ENCODE measurements at regions not wholly inside any gene's neighbourhood (a gene's known extent, or its start where the extent isn't known, plus 50 kb on each side); places are given as distances from the start of the nearest gene placed in this dataset.

DNA sequence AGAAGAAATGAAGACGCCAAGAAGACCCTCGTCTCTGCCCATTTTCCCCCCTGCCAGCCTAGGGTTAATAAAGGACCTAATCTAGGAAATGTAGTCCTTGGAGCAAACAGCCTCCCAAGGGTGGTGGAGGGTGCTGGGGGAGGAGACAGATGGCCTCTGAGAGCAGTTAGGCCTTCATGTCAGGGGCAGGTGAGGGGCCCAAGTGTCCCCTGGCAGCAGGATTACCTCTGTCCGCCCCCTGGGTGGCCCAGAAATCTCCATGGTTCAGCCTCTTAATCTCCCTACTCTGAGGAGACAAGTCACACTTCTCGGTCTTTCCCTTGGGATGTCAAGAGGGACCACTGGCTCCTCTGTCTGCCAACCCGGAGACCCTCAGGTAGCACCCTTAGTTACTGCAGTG is 365.4 kb upstream of the TNRC6C start:
- DNase-seq: no peak

DNA sequence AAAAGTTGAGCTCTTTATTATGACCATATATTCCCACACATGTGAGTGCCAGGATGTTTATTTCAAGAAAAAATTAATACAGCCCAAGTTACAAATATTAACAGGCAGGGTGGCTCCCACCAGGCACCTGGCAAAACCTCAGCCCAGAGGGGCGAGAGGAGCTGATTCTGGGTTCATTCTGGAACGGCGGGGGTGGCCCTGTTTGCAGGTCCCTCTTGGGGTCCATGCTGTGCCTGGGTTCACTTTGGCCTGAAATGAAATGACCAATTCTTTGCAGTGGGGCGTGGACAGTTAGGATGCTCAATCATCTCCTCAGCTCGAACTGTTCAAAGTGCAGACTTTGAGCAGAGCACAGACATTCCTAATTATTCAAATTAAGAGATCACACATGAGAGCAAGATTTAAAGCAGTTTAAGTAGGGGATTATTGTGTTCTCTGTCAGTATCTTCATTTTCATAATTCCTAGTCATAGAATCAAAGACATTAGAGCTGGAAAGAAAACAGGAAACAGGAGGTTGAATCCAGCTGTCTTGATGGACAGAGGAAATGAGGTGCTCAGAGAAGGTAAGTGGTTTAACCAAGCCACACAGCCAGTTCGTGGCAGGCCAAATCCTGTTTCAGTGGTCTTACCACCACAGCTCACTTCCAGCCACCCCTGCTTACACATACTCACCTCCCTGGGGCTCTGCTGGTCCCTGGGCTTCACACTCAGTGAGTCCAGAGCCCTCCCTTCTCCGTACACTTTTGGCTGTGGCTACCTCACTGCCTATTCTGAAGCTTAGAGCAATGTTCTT is 363.9 kb upstream of the TNRC6C start:
- no peak for DNase-seq

DNA sequence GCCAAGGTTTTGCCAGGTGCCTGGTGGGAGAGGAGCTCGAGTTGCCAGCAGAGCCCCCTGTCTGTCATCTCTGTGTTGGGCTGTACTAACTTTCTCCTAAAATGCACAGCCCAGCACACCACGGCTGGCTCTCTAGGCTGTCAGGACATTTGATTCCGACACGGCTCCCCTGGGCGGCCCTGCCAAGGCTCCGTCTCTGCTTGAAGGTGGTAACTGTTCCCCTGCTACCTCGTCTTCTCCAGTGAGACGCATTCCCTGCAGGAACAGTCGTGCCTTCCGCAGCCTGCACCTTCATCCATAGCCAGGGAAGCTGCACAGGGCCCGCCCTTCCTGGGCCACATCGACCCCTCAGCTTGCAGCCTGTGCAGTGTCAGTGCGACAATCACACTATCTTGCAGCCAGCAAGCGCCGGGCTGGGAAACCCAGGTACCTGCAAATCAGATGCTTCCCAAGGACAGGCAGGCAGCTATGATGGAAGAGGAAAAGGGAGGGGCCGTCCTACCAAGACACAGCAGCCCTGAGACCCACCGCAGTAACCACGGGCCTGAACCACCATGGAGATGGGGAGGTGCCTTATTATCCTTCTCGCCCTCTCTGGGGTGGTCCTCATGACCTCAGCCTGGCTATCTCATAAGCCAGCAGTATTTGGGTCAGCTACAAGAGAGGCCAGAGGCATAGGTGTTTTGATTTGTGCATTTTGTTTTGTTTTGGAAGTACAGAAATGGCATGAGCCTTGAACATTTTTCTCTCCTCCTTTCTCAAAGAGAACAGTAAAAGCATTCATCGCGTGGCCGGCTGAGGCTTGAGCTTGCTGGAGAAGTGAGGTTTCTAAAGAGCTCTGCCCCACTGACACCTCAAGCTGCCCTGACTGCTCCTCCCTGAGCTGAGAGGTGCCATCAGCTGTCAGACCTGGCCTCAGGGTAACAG is 361.7 kb upstream of the TNRC6C start:
- DNase-seq: no peak

DNA sequence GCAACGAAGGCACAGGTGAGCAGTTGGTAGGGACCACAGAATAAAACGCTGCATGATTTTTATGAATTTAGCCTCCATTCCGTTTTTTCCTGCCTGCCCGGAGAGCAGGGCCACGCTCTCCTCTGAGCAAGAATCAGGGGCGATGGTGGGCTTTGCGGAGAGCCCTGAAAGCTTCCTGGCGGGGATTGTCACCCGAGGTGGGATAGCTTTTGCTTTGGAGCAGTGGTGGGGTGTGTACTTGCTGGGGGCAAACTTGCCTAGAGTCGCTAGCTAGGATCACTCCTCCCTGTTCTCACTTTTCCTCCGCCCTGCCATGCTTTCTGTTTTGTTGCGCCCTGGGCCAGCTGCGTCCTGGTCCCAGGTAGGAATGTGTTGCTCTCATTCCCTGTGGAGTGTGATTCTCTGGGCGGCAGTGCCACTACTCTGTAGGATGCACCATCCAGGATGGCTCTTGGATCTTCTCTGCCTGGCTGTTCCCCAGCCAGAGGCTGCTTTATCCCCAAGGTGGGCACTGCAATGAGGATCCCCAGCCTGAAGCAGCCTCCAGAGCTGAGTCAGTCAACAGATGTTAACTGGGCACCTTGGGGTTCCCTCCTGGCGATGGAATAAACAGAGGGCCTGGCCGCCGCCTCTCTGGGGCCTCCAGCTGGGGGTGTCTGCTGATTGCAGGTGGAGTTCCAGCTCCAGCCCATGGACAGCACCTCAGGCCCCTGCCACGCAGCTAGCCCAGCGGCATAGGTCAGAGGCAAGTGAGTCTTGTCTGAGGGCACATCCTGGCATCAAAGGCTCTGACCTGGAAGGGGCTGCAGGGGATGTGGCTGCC is 360.9 kb upstream of the TNRC6C start:
- DNase-seq: no peak

DNA sequence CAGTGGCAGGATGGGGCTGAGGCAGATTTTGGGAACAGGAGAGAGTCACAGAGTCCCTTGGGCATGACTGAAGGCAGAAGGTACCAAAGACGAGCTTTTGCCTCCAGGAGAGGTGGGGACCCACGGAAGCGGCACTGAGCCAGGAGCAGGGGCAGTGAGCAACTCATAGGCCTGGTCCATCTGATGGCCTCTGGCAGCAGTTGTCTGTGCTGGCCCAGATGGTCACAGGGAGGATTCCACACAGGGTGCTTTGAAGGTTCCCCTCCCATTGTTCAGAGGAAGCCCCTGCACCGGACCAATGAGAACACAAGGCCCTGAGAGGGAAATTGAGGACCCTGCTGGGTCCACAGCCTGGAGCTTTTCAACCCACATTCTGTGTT is 360.3 kb upstream of the TNRC6C start:
- DNase-seq: no peak

DNA sequence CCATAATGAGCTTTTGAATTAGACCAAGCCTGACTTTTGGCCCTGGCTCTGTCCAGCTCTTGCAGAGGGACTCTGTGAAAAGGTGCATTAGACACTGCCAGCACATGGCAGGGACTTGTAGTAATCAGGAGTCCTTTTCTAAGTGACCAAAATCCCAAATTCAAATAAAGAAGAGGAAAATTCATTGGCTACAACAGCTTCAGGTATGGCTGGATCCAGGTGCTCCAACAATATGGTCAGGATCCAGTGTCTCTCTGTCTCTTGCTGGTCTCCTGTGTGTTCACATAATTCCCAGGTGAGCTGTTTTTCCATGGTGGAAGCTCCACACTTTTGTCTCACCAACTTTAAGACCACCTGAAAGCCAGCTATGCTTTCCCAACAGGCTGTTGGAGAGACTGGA is 358.8 kb upstream of the TNRC6C start:
- DNase-seq: no peak

DNA sequence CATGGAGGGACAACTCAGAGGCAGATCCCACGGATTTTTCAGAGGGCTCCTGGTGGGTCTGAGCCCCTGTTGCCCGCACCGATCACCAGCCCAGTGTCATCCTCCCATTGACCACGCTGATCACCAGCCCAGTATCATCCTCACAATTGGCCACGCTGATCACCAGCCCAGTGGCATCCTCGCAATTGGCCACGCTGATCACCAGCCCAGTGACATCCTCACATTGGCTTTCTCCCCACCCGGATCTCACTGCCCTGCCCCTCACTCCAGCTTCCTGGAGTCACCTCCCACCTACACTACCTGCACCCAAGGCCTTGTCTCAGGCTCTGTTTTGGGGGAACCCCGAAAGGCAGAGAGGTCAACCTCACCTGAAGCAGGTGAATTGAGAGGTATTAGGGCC is 358.2 kb upstream of the TNRC6C start:
- no peak for DNase-seq

DNA sequence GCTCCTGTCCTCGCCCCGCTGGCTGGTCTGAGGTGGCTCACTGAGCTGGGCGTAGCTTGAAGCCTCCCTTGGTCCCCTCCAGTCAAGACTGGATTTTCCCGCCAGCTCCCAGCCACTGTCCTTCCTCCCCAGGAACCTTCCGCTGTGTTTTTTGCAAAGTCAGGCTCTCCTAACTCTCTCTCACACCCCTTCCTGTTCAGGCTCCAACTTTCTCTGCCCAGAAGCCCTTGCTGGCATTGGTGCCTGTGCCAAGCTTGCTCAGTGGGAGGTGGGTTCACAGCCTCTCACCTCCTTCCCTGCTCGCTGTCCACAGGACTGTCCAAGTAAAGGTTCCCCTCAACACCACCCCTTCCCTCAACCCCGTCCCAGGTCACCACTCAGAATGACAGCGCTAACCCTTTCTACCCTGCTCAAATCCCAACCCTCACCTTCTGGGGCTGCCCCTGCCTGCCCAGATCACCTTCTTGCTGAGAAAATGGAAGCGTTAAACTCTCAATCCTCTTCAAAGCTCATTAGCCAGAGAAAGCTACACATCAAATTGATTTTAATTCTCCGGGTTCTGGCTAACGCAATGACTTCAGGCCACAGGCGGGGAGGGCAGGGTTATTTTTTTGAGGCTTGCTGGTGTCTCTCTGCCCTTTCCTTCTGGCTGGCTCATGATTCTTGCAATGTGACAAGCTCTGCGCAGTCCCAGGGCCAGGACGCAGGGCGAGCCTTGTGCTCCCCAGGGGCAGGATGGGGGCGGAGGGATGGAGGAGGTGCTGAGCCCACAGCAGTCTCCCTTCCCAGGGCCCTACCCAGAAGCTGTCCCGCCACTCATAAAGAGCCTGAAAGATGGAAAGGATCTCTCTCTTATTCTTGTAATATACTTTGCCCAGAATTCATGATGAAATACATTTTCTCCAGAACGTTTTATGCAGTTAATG is 357.2 kb upstream of the TNRC6C start:
- DNase-seq: no peak

DNA sequence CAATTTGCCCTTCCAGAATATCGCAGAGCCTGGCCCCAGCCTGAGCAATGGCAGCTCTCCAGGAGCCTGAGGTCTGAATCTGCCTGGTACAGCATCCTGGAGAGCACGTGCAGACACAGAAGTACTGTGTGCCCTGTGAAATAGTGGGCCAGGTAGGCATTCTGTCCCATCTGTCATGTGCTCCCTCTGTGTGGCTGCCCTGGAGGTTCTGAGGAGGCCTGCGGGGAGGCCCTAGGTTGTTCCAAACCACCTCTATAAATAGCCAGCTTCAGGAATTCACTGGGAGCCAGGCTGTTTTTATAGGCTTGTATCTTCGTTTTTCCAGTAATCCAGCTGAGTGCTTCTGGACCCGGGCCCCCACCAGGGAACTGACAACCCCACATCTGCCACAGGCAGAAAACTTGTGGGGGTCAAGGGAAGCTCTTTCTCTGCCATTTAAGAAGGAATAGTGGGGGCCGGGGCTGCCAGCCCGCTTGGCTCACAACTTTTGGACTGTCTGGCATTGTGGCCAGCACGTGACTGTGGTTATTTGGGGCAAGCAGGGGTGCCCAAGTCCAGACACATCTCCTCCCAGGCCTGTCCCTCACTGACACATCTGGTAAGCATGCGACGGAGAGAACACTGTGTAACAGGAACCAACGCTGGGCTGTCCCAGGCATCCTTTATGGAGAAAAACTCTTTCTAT is 356.3 kb upstream of the TNRC6C start:
- DNase-seq: no peak

DNA sequence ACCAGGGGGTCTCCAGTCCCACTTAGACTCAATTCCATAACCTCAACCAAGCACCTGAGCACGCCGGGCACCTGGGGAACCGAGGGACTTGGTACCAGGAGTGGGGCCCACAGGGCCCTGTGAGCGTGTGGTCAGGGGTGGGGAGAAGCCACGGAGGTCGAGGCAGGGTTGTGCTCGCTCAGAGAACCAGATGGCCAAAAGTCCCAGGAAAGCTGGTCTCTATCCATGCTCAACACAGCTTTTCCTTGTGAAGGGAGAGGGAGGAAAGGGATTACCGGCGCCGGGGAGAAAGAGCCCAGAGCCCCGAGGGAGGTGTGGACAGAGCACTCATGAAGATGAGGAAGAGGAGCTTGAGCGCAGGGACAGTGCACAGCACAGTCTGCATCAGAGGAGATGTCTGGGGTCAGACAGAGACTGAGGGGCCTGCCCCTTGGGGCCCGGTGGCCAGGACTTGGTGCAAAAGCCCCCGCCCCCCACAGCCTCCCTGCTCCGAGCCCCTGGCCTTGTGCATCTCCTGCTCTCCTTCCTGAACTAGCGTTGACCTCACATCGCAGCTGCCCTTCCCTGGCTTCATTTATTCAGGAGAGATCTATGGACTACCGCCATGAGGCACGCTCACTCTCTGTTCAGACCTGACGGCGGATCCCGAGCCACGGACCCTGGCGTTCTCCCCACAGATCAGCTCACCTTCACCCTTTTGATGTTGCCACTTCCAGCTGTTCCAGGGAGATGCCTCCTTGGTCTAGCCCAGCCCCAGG is 355.4 kb upstream of the TNRC6C start:
- no peak for DNase-seq

DNA sequence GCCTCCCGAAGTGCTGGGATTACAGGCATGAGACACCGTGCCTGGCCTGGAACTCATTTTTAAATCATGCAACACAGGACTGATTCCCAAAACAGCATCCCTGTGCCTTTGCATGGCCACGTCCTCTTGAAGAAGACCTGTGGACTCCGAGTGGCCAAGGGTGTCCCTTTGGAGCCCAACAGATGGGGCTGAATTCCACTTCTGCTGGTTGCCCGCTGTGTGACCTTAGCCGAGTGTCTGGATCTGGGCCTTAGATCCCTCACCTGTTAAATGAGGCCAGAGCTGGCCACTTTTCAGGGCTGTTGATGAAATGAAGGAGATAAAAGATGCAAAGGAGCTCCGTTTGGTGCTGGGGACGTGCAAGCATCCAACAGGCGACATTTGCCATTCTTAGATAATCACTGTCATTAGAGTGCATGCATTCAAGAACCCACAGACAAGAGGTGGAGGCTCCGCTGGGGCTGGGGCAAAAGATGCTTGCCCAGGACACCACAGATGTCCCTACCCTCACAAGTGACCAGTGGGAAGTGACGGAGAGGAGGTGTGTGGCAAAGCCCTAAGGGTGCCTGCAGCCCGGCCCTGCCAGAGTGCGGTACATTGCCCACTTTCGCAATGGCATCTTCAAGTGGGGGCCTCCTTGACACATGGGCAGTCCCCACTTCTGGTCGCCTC is 354.1 kb upstream of the TNRC6C start:
- DNase-seq: no peak

DNA sequence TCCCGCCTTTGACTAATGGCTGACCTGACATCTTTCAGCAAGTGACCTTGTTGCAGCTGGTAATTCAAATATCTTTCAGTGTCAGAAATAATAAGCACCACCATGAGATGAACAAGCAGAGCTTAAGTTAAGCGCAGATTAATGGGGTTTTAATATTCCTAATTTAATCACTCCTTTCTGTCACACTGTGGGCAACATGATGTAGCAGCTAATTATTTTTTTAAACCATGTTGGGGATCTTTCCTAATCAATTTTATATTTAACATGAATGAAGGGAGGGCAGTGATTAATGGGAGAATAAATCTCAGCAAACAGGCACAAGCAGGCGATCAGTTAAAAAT is 353.6 kb upstream of the TNRC6C start:
- DNase-seq: no peak

DNA sequence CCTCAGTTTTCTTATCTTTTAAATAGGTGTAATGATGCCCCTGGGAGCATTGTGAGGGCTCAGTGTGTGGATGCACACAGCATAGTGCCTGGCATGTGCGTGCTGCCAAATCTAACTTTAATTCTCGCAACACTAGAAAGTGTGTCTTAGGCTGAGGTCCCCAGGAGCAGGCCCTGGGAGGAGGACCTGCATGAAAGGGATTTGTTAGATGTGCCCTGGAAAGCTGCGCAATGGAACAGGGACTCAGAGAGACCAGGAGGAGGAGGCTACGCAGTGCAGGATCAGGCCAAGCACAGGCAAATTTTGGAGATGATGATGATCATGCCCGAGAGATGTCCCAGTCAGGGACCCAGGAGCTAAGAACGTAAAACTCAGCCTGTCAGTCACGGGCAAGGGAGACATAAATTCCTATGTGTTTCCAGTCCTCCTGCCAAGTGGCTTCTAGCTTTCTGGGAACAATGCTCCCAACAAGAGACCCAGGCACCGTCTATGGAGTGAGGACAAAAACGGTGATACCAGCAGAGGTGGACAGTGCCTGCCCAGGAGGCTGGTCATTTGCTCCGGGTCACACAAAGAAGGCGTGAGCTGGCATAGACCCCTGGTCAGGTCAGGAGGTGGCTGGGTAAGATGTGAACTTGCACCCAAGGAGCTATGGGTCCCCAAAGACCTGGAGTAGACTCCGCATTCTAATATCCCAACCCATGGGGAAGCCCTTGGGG is 352.2 kb upstream of the TNRC6C start:
- DNase-seq: no peak

DNA sequence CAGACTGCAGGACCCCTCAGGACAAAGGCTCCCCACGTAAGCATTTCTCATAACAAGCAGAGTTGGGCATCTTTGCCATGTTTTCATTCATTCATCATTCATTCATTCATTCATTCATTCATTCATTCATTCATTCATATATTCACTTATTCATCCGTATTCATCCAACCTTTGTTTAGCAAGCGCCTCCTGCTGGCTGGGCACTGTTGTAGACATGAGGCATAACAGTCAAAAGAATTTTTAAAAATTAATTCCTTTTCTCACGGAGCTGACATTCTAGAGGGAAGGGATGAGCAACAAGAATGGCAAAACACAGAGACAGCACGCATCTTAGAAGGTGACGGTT is 351.7 kb upstream of the TNRC6C start:
- no peak for DNase-seq

DNA sequence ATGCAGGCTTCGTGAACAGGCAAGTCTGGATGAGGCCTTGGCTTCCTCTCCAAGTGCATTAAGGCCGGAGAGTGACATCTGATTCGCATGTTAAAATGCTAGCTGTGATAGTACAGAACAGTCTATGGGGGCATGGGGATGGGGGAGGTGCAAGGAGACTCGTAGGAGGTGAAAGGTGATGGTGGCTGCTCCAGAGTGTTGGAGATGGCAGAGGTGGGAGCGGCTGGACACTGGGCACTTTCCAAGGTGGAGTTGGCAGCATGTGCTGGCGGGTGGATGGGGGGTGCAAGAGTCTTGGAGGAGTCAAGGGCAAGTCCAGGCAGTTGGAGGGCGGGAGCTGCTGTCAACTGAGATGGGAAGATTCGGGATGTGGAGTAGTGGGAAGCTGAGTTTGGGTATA is 350.9 kb upstream of the TNRC6C start:
- no peak for DNase-seq

DNA sequence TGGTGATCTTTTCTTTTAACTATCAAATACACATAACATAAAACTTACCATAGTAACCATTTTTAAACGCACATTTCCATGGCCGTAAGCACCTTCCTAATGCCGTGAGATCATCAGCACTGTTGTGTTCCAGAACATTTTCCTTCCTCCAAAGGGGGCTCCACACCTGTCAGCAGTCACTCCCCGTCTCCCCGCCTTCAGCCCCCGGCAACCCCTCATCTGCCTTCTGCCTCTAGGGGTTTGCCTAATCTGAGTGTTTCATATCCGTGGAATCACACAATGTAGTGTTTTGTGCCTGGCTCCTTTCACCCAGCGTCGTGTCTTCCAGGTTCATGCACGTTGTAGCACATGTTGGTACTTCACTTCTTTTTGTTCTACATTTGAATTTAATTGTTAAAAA is 350.1 kb upstream of the TNRC6C start:
- DNase-seq: no peak

DNA sequence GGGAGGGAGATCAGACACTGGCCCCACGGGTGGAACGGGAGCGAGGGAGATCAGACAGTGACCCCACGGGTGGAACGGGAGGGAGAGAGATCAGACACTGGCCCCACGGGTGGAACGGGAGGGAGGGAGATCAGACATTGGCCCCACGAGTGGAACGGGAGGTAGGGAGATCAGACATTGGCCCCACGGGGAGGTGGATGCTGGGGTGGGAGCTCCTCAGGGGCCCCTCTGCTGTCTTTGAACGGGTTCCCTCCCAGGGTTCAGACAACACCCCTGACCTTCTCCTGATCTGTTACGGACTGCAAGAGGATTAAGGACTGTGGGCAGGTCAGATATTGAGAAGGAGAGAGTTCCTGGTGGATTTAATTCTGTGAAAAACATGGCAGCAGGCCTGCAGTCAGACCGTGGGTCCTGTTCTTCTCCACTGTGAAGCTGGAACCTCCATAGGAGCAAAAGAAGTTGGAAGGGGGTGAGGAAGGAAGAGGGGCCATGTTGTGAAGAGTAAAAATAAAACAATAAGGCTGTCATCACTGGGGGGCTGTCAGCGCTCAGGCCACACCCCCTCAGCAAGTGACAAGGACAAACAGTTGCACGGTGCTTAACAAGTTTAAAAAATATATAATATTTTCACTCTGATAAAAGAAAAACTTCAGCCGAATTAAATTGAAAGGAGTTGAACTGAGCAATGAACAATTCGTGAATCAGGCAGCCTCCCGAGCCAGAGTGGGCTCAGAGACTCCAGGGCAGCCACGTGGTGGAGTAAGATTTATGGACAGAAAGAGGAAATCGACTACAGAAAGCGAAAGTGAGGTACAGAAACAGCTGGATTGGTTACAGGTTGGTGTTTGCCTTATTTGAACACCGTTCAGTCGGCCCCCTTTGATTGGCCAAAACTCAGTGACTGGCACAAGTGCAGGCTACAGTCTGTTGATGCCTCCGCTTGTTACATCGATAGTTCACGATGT is 348.7 kb upstream of the TNRC6C start:
- peak; percentile 67 for DNase-seq

DNA sequence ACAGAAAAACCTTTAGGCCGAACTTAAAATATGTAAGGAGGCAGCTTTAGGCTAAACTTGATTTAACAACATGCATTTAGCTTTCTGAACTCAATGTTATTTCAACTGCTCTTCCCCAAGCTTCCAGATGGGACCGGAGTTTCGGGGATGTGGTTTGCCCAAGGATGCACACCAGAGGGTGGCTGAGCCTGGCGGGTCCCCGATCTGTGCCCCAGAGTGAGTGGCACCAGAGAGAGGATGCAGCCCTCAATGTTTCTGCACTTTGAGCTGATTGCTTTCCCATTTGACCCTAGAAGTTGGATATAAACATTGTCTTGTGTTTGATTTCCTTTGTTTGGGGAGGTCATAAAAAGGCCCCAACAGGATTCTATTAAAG is 348.0 kb upstream of the TNRC6C start:
- no peak for DNase-seq

Measured in stimulated activated CD4-positive, alpha-beta T cell treated with anti-CD3 and anti-CD28 coated beads, Interleukin-4, amount 100 ng/mL, for 24 hours (primary cell).